Stimulated activated CD4-positive, alpha-beta T cell treated with anti-CD3 and anti-CD28 coated beads, Interleukin-1b, Interleukin-23, amount 100 ng/mL, for 24 hours (primary cell): ENCODE measurements at regions not wholly inside any gene's neighbourhood (a gene's known extent, or its start where the extent isn't known, plus 50 kb on each side); places are given as distances from the start of the nearest gene placed in this dataset.

Experiments used
- DNase-seq, 4 experiments: peaks; one replicate each; pipeline ENCODE4 v3.0.0-alpha.2; 2020; ENCODE audit warnings: low read depth in 4 of 4, low spot score in 1 of 4

- no peak for DNase-seq
Observed at GRCh38 chr19:30318936-30319335, 53.2 kb upstream of the ZNF536 start.

GRCh38 chr19:30319411-30319810 is 52.8 kb upstream of the ZNF536 start:
- no peak for DNase-seq

- no peak for DNase-seq
Observed at GRCh38 chr19:30319876-30320275, 52.3 kb upstream of the ZNF536 start.

GRCh38 chr19:30320466-30320865 is 51.7 kb upstream of the ZNF536 start:
- no peak for DNase-seq

- DNase-seq = no peak
Observed at GRCh38 chr19:30320916-30321315, 51.3 kb upstream of the ZNF536 start.
